ENCODE measurements at regions not wholly inside any gene's neighbourhood (a gene's known extent, or its start where the extent isn't known, plus 50 kb on each side); places are given as distances from the start of the nearest gene placed in this dataset.
"Not testable (repeated sequence)": the region's sequence is repeated elsewhere in the genome, so short reads cannot be mapped to it uniquely, and the experiment has no call there.

DNA sequence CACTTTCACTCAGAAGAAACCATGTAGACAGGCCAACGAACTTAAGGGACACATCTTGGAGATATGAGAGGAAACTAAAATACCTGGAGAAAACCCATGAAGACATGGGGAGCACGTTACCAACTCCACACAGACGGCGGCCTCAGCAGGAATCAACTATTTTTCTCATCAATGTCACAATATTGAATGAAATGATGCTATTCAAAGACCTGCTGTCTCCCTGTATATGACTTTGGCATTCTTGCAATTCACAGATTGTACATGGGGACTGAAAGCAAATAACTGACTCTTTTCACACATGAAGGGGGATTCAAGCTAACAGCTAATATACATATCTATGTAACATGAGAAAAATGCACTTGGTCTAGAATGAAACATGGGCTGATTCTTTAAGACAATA is 869.0 kb downstream of the NXPH1 start:
- ChIA-PET POLR2A (no interaction called here), CTCF (no interaction called here)
- TF ChIP-seq, protein P1, sequence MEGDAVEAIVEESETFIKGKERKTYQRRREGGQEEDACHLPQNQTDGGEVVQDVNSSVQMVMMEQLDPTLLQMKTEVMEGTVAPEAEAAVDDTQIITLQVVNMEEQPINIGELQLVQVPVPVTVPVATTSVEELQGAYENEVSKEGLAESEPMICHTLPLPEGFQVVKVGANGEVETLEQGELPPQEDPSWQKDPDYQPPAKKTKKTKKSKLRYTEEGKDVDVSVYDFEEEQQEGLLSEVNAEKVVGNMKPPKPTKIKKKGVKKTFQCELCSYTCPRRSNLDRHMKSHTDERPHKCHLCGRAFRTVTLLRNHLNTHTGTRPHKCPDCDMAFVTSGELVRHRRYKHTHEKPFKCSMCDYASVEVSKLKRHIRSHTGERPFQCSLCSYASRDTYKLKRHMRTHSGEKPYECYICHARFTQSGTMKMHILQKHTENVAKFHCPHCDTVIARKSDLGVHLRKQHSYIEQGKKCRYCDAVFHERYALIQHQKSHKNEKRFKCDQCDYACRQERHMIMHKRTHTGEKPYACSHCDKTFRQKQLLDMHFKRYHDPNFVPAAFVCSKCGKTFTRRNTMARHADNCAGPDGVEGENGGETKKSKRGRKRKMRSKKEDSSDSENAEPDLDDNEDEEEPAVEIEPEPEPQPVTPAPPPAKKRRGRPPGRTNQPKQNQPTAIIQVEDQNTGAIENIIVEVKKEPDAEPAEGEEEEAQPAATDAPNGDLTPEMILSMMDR (IDR thresholded peaks at IDR 0.05; ENCODE audit: control extremely low read depth, extremely low read depth, low read depth, missing control alignments), result no peak
- no peak for DNase-seq (ENCODE audit: extremely low spot score)

DNA sequence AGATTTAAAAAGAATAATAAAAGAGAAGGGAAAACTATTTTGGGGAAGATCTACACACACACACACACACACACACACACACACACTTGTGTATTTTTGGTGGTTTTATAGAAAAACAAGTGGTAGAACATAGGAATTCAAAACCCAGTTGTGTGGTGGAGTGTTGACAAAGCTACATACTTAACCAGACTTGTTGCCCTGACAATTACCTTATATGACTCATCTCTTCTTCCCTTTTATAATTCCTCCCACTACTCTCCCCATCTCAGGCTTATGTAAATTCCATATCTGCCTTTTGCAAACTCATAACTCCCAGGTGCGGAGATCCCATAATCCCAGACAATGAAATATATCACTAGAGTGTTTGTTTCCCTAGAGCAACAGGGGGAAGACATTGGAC is 873.7 kb downstream of the NXPH1 start:
- ChIA-PET CTCF (no interaction called here), POLR2A (no interaction called here)

DNA sequence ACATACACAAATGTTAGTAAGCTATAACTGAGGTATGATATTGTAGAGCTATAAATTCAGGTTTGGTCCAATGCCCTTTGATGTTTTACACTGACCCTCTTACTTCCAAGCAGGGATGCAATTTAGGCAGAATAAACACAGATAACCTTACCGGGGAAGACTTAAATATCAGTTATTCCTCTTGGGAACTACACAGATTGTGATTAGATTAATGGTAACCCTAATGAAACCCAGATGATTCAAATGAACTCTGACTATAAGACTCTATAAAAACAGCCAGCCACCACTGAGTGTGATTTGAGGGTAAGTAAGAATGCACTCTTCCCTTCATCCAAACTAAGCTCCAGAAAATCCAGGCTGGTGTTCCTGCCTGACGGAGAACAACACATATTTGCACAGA is 891.1 kb downstream of the NXPH1 start:
- ChIA-PET CTCF (interaction anchor here (1.7 kb wide), 1 partner anchor 20 kb away, joined by 3 read pairs; no protein-coding TSS in a partner anchor), POLR2A (no interaction called here)
- DNase-seq (ENCODE audit: extremely low spot score), result no peak
- TF ChIP-seq, protein P1 (IDR thresholded peaks at IDR 0.05; ENCODE audit: control extremely low read depth, extremely low read depth, low read depth, missing control alignments), result no peak

More for the DNA sequence above, 873.7 kb downstream of the NXPH1 start:
- no peak for DNase-seq (ENCODE audit: extremely low spot score)
- TF ChIP-seq, protein P1 (IDR thresholded peaks at IDR 0.05; ENCODE audit: control extremely low read depth, extremely low read depth, low read depth, missing control alignments), result no peak

DNA sequence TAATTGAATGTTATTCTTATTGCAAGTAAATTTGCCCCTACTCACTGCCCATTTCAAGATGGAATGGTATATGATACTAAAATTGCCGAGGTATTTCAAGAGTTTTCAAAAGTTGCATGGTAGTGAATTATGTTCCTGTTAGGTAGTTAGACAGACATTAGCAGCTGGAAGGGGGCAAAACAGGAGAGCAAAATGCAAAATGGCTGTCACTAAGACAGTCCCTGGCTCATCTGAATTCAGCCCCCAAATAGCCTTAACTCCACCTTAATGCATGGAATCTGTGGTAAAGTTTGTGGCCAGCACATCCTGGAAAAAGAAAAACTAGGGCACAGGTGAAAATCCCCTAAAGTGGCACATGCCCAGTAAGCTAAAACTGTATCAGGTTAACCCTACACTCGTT is 894.9 kb downstream of the NXPH1 start:
- TF ChIP-seq, protein P1 (IDR thresholded peaks at IDR 0.05; ENCODE audit: control extremely low read depth, extremely low read depth, low read depth, missing control alignments), result no peak
- no peak for DNase-seq (ENCODE audit: extremely low spot score)
- POLR2A ChIA-PET, result no interaction called here
- CTCF ChIA-PET, result no interaction called here

DNA sequence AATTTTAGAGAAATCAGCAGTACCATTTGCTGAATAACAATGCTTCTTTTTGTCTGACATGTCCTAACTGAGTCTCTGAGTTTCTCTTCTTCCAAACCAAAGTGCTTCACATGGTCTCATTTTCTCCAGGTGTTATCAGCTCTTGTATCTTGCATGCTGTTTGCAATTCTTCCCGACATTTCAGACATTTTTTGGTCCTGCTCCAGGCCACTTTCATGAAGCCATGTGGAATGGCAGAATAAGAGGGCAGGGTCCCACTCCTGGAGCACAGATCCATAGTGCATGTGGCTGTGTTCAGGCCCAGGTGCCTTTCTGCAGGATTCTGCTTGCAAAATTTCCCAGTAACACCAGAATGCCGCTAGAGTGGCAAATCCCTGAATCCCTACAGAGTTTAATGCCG is 916.2 kb downstream of the NXPH1 start:
- TF ChIP-seq, protein P1 (IDR thresholded peaks at IDR 0.05; ENCODE audit: control extremely low read depth, extremely low read depth, low read depth, missing control alignments), result no peak
- ChIA-PET CTCF (no interaction called here), POLR2A (no interaction called here)
- DNase-seq (ENCODE audit: extremely low spot score), result no peak

DNA sequence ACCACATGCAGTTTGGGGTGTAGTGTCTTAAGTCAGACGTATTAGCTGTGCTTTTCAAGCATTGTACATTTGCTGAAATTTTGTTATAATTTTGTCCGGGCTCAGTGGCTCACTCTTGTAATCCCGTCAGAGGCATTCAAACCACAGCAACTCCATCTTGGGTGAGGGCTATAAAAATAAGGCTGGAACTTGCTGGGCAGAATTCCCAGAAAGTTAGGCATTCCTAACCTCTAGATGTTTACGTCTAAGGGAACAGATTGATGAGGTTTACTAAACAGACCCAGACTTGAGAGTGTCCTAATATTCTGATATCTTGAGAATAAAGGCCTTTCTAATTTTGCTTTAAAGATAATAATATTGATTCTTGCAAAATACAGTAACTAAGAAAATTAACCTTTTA is 957.8 kb downstream of the NXPH1 start:
- no peak for DNase-seq (ENCODE audit: extremely low spot score)
- ChIA-PET POLR2A (no interaction called here), CTCF (no interaction called here)
- TF ChIP-seq, protein P1 (IDR thresholded peaks at IDR 0.05; ENCODE audit: control extremely low read depth, extremely low read depth, low read depth, missing control alignments), result no peak

DNA sequence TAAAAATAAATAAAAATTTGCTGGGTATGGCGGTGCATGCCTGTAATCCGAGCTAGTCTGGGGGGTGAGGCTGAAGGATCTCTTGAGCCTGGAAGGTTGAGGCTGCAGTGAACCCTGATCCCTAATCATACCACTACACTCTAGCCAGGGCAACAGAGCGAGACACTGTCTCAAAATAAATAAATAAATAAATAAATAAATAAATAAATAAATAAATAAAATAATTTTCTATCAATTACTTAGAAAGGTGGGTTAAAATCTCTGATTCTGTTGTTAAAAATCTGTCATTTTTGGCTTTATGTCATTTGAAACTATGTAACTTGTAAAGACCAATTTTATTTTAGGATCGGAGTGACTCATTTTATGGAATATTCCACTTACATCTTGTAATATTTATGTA is 958.6 kb downstream of the NXPH1 start:
- POLR2A ChIA-PET, result no interaction called here

DNA sequence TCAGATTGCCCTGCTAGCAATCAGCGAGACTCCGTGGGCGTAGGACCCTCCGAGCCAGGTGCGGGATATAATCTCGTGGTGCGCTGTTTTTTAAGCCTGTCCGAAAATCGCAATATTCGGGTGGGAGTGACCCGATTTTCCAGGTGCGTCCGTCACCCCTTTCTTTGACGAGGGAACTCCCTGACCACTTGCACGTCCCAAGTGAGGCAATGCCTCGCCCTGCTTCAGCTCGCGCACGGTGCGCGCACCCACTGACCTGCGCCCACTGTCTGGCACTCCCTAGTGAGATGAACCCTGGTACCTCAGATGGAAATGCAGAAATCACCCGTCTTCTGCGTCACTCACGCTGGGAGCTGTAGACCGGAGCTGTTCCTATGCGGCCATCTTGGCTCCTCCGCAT is 971.0 kb downstream of the NXPH1 start:
- DNase-seq (ENCODE audit: extremely low spot score); POLR2A ChIA-PET; CTCF ChIA-PET: not testable (repeated sequence)

More for the DNA sequence above, 958.6 kb downstream of the NXPH1 start:
- CTCF ChIA-PET, result no interaction called here
- TF ChIP-seq, protein P1 (IDR thresholded peaks at IDR 0.05; ENCODE audit: control extremely low read depth, extremely low read depth, low read depth, missing control alignments), result no peak
- DNase-seq (ENCODE audit: extremely low spot score), result no peak
